Immature natural killer cell (primary cell): ENCODE measurements at regions not wholly inside any gene's neighbourhood (a gene's known extent, or its start where the extent isn't known, plus 50 kb on each side); places are given as distances from the start of the nearest gene placed in this dataset.

ENCODE experiments used
- DNase-seq, 3 donors: peaks; one replicate each; pipeline ENCODE4 v3.0.0; 2022; ENCODE audit warnings: mixed read lengths in 1 of 3
- H3K27ac Mint-ChIP-seq, 6 donors: one replicate each; pipeline ENCODE4 v1.8.0; 2020; ENCODE audit warnings: mixed read lengths in 6 of 6, mild to moderate bottlenecking in 5 of 6, inconsistent platforms in 4 of 6, moderate library complexity in 3 of 6
- H3K27me3 Mint-ChIP-seq, 3 donors: one replicate each; pipeline ENCODE4 v1.8.0; 2020 to 2021; ENCODE audit warnings: low read depth in 3 of 3, mild to moderate bottlenecking in 3 of 3, mixed read lengths in 3 of 3, moderate library complexity in 3 of 3, inconsistent platforms in 1 of 3
- H3K36me3 Mint-ChIP-seq, 3 donors: one replicate each; pipeline ENCODE4 v1.8.0; 2020; ENCODE audit warnings: mixed read lengths in 3 of 3, inconsistent platforms in 2 of 3, mild to moderate bottlenecking in 2 of 3
- H3K4me1 Mint-ChIP-seq, 2 donors: one replicate each; pipeline ENCODE4 v1.8.0; 2020; ENCODE audit warnings: inconsistent platforms in 2 of 2, mild to moderate bottlenecking in 2 of 2, mixed read lengths in 2 of 2, moderate library complexity in 1 of 2
- H3K4me3 Mint-ChIP-seq, 5 donors: one replicate each; pipeline ENCODE4 v1.8.0; 2020; ENCODE audit warnings: mild to moderate bottlenecking in 5 of 5, mixed read lengths in 5 of 5, inconsistent platforms in 3 of 5, moderate library complexity in 3 of 5
- H3K9me3 Mint-ChIP-seq, 6 donors: one replicate each; pipeline ENCODE4 v1.8.0; 2020; ENCODE audit warnings: mild to moderate bottlenecking in 6 of 6, mixed read lengths in 6 of 6, inconsistent platforms in 4 of 6, moderate library complexity in 3 of 6

- H3K4me3 Mint-ChIP-seq: no peak overlapping the region
- no peak for DNase-seq
- H3K27ac Mint-ChIP-seq: no peak overlapping the region
- no peaks in the 10 kb centered on the region for H3K36me3 Mint-ChIP-seq
- H3K4me1 Mint-ChIP-seq: no peaks in the 10 kb centered on the region
- H3K27me3 Mint-ChIP-seq: peaks cover 0 to 8% (median 4%) of the 10 kb centered on the region in 3 donors
- peaks cover 0 to 8% (median 0%) of the 10 kb centered on the region in 6 donors for H3K9me3 Mint-ChIP-seq
These were observed 74.4 kb upstream of the ZNF648 start for GRCh38 chr1:182135946-182136345.

GRCh38 chr1:182134257-182134656 lies 72.7 kb upstream of the ZNF648 start:
- Mint-ChIP-seq H3K27me3 (peaks cover 0 to 8% (median 4%) of the 10 kb centered on the region in 3 donors), H3K4me1 (no peaks in the 10 kb centered on the region), H3K4me3 (no peak overlapping the region), H3K9me3 (peaks cover 0 to 8% (median 0%) of the 10 kb centered on the region in 6 donors), H3K36me3 (no peaks in the 10 kb centered on the region), H3K27ac (no peak overlapping the region)
- DNase-seq: no peak

DNA sequence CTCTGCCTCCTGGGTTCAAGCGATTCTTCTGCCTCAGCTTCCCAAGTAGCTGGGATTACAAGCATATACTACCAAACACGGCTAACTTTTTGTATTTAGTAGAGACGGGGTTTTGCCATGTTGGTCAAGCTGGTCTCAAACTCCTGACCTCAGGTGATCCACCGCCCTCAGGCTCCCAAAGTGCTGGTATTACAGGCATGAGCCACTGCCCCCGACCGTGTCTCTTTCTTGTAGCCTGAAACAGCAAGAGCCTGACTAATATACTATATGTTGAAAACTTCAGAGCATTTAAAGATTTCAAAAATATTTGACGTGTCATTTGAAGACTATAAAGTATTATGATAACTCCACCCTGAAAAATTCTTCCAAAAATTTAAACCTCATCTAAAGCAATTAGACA lies 71.7 kb upstream of the ZNF648 start:
- Mint-ChIP-seq H3K4me3 (no peak overlapping the region), H3K4me1 (no peaks in the 10 kb centered on the region), H3K27ac (no peak overlapping the region), H3K9me3 (peaks cover 0 to 8% (median 0%) of the 10 kb centered on the region in 6 donors), H3K36me3 (no peaks in the 10 kb centered on the region), H3K27me3 (peaks cover 0 to 7% (median 4%) of the 10 kb centered on the region in 3 donors)
- no peak for DNase-seq

GRCh38 chr1:182129398-182129797 lies 67.9 kb upstream of the ZNF648 start:
- Mint-ChIP-seq H3K4me1 (no peaks in the 10 kb centered on the region), H3K4me3 (no peak overlapping the region), H3K27me3 (peaks cover 0 to 4% (median 2%) of the 10 kb centered on the region in 3 donors), H3K27ac (no peak overlapping the region), H3K36me3 (no peaks in the 10 kb centered on the region), H3K9me3 (peaks cover 0 to 5% (median 0%) of the 10 kb centered on the region in 6 donors)
- no peak for DNase-seq

DNA sequence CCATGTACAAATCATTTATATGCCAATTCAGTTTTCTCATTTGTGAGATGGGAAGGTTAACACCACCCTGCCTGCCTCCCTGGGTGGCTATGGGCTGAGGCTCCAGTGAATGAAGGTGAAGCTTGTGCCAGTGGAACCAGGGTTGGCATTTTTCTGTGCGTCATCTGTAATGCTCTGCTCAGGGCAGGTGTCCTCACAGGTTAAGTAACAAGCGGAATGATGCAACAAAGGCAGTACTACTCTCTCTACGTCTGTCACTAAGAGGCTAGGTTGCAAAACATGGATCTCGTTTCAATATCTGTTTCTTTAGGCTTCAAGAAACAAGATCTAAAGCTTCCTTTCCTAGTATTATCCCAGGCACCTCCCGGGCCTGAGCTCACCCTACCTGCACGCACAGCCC lies 67.0 kb upstream of the ZNF648 start:
- Mint-ChIP-seq H3K4me3 (no peak overlapping the region), H3K27me3 (peaks cover 0 to 3% (median 2%) of the 10 kb centered on the region in 3 donors), H3K4me1 (no peaks in the 10 kb centered on the region), H3K36me3 (no peaks in the 10 kb centered on the region), H3K9me3 (no peaks in the 10 kb centered on the region), H3K27ac (no peak overlapping the region)
- DNase-seq: no peak

DNA sequence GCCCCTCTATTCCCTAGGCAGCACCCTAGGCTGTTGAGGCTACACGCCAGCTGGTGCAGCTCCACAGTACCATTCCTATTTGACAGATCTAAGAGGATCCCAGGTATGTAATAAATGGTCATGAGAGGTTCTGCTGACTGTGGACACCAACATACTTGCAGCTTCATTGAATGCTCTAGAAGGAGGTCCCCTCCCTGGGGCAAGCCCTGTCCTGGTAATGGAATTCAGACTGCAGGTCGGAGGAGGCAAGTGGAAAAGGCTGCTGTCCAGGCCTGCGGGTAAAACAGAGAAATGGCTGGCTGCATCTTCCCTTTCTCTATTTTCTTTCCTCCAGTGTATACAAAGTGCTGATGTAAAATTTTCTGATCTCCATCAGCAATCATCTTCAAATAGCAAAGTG lies 66.1 kb upstream of the ZNF648 start:
- no peak for DNase-seq
- peaks cover 0 to 3% (median 2%) of the 10 kb centered on the region in 3 donors for H3K27me3 Mint-ChIP-seq
- H3K36me3 Mint-ChIP-seq: no peaks in the 10 kb centered on the region
- H3K27ac Mint-ChIP-seq: no peak overlapping the region
- H3K4me3 Mint-ChIP-seq: no peak overlapping the region
- H3K9me3 Mint-ChIP-seq: no peaks in the 10 kb centered on the region
- H3K4me1 Mint-ChIP-seq: no peaks in the 10 kb centered on the region

DNA sequence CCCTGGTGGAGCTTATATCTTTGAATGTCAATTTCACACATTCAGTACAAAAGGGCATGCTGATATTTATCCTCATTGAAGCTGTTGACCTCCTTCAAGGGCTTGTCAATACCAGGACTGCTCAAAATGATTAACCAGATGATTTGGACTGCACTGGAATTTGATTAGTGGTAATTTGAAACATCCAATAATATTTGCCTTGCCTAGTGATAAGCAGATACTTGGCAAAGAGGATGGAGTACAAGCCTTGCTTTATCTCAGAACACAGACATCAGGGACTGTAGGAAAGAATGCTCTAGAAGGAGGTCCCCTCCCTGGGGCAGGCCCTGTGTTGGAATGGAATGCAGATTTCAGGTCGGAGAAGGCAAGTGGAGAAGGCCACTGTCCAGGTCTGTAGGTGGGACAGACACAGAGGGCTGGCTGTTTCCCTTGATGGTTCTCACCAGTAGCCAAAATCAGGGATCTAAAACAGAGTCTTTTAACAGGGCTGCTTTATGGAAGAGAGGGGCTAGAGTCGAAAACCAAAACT lies 64.8 kb upstream of the ZNF648 start:
- DNase-seq: no peak
- Mint-ChIP-seq H3K36me3 (no peaks in the 10 kb centered on the region), H3K4me3 (no peak overlapping the region), H3K4me1 (no peaks in the 10 kb centered on the region), H3K27ac (no peak overlapping the region), H3K27me3 (peaks cover 0 to 3% (median 2%) of the 10 kb centered on the region in 3 donors), H3K9me3 (no peaks in the 10 kb centered on the region)

- no peak overlapping the region for H3K4me3 Mint-ChIP-seq
- peaks cover 0 to 3% (median 0%) of the 10 kb centered on the region in 3 donors for H3K27me3 Mint-ChIP-seq
- no peaks in the 10 kb centered on the region for H3K36me3 Mint-ChIP-seq
These were observed 61.4 kb upstream of the ZNF648 start for GRCh38 chr1:182122913-182123260.

GRCh38 chr1:182122256-182122912 lies 60.9 kb upstream of the ZNF648 start:
- Mint-ChIP-seq H3K9me3 (no peaks in the 10 kb centered on the region), H3K36me3 (no peaks in the 10 kb centered on the region), H3K27ac (no peak overlapping the region), H3K27me3 (peaks cover 0 to 3% (median 0%) of the 10 kb centered on the region in 3 donors), H3K4me3 (no peak overlapping the region), H3K4me1 (no peaks in the 10 kb centered on the region)
- DNase-seq: no peak

More at GRCh38 chr1:182122913-182123260, 61.4 kb upstream of the ZNF648 start:
- no peaks in the 10 kb centered on the region for H3K4me1 Mint-ChIP-seq
- no peaks in the 10 kb centered on the region for H3K9me3 Mint-ChIP-seq
- no peak for DNase-seq
- H3K27ac Mint-ChIP-seq: no peak overlapping the region

DNA sequence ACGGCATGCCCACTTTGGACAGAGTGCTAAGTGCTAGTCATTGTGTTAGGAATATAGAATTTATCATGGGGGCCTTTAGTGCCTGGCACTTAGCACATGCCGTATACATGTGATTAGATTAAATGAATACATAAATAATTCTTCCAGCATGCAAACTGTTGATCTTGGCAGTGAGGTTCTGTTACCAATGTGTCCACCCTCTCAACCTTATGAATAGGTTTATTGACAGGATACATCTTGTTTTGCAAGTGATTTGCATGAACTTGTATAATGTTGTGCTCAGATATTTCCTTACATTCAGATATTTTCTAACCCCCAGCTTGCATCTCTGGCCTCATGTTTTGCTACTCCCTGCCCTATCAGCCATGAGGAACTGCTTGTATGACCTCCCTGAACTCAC lies 60.3 kb upstream of the ZNF648 start:
- no peaks in the 10 kb centered on the region for H3K9me3 Mint-ChIP-seq
- H3K27me3 Mint-ChIP-seq: no peaks in the 10 kb centered on the region
- H3K4me3 Mint-ChIP-seq: no peak overlapping the region
- H3K36me3 Mint-ChIP-seq: no peaks in the 10 kb centered on the region
- DNase-seq: no peak
- H3K27ac Mint-ChIP-seq: no peak overlapping the region
- no peaks in the 10 kb centered on the region for H3K4me1 Mint-ChIP-seq

GRCh38 chr1:182120411-182121258 lies 59.1 kb upstream of the ZNF648 start:
- Mint-ChIP-seq H3K27me3 (peaks cover 0 to 5% (median 3%) of the 10 kb centered on the region in 3 donors), H3K9me3 (no peaks in the 10 kb centered on the region), H3K4me1 (no peaks in the 10 kb centered on the region), H3K4me3 (no peak overlapping the region), H3K36me3 (no peaks in the 10 kb centered on the region), H3K27ac (no peak overlapping the region)
- no peak for DNase-seq

DNA sequence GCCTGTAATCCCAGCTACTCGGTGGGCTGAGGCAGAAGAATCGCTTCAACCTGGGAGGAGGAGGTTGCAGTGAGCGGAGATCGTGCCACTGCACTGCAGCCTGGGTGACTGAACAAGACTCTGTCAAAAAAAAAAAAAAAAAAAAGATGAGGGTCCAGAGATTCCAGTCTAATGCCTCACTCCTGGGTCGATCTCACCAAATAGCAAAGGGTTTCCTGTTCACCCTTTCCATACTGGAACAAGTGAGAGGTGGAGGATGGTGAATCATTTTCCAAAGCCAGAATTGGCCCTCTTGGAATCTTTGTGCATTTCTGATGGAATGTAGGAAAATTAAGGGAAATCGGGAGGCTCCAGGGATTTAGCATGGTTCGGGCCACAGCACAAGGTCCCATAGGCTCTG lies 58.1 kb upstream of the ZNF648 start:
- no peak for DNase-seq
- peaks cover 0 to 14% (median 3%) of the 10 kb centered on the region in 3 donors for H3K27me3 Mint-ChIP-seq
- no peak overlapping the region for H3K4me3 Mint-ChIP-seq
- no peaks in the 10 kb centered on the region for H3K9me3 Mint-ChIP-seq
- no peaks in the 10 kb centered on the region for H3K36me3 Mint-ChIP-seq
- H3K27ac Mint-ChIP-seq: no peak overlapping the region
- H3K4me1 Mint-ChIP-seq: no peaks in the 10 kb centered on the region

GRCh38 chr1:182118851-182119250 lies 57.3 kb upstream of the ZNF648 start:
- no peak overlapping the region for H3K4me3 Mint-ChIP-seq

DNA sequence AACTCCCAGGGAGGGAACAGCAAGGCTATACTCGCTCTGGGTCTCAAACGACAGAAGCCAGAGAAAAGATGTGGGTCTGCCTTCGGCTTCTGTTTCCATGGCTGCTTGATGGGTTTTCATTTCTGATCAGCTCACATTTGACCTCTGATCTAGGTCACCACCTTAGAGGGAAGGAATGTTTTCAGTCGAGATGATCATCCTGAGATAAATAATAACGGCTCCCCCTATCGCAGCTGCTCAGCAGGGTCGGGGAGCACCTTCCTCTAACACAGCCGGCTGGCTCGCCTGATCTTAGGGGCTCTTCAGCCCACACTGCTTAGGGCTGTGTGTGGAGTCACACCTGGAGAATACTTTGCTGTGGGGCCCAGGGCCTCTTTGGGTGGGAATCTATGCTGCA lies 53.1 kb upstream of the ZNF648 start:
- H3K36me3 Mint-ChIP-seq: no peaks in the 10 kb centered on the region
- no peaks in the 10 kb centered on the region for H3K4me1 Mint-ChIP-seq
- H3K27ac Mint-ChIP-seq: no peak overlapping the region
- no peaks in the 10 kb centered on the region for H3K9me3 Mint-ChIP-seq
- peaks cover 0 to 27% (median 3%) of the 10 kb centered on the region in 3 donors for H3K27me3 Mint-ChIP-seq
- DNase-seq: no peak
- H3K4me3 Mint-ChIP-seq: no peak overlapping the region

More at GRCh38 chr1:182118851-182119250, 57.3 kb upstream of the ZNF648 start:
- H3K4me1 Mint-ChIP-seq: no peaks in the 10 kb centered on the region
- H3K9me3 Mint-ChIP-seq: no peaks in the 10 kb centered on the region
- no peak for DNase-seq
- H3K27ac Mint-ChIP-seq: no peak overlapping the region
- peaks cover 0 to 14% (median 3%) of the 10 kb centered on the region in 3 donors for H3K27me3 Mint-ChIP-seq
- H3K36me3 Mint-ChIP-seq: no peaks in the 10 kb centered on the region
